ENCODE measurements at regions not wholly inside any gene's neighbourhood (a gene's known extent, or its start where the extent isn't known, plus 50 kb on each side); places are given as distances from the start of the nearest gene placed in this dataset.
"Not testable (repeated sequence)": the region's sequence is repeated elsewhere in the genome, so short reads cannot be mapped to it uniquely, and the experiment has no call there.

DNA sequence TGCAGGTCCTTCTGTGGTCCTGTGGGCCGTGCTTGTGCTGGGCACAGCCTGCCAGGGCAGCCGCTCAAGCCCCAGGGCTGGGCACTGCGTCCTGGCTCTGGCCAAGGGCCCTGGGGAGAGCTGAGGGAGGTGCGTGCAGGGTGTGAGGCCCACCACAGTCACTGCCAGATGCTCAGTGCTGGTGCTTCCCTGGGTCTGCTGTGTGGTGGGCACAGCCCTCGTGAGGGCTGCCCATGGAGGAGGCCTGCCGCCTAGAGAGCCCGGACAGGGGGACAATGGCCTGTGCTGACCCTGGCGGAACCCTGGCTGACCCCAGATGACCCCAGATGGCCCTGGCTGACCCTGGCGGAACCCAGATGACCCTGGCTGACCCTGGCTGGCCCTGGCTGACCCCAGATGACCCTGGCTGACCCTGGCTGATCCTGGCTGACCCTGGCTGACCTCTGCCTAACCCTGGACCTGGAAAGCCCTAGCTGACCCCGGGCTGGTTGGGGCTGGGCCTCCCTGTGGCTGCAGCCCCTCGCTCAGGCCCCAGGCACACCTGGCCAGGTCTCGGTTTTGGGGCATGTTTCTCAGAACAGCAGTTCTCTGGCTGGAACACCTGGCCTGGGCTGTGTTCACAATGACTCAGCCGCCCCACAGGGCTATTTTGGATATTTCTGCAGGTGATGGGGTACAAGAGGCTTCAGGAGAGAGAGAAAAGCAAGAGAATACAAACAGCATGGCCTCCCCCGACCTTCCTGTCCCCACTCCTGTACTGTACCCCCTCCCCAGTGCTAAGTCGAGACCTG is 55.4 kb downstream of the TMEM121 start:
- no peak for DNase-seq

GRCh38 chr14:105582639-105583038 is 56.3 kb downstream of the TMEM121 start:
- DNase-seq: no peak

DNA sequence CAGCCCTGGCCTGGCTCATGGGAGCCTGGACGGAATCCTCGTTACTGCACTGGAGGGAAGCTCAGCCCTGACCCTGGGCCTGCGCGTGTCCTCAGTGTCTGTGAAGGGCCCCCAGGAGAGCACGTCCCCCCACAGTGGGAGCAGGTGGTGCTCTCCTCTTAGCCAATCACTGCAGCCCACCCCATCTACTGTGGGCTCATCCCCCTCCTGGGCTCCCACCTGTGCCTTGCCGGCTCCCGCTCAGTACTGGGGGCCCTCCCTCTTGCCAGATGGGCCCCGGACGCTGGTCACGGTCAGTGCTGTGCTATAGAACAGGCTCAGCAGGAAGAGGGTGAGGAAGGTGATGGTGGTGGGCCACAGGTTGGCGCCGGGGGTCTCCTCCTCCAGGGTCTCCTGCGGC is 57.5 kb downstream of the TMEM121 start:
- DNase-seq: not testable (repeated sequence)

GRCh38 chr14:105585290-105585689 is 58.9 kb downstream of the TMEM121 start:
- not testable (repeated sequence) for DNase-seq

DNA sequence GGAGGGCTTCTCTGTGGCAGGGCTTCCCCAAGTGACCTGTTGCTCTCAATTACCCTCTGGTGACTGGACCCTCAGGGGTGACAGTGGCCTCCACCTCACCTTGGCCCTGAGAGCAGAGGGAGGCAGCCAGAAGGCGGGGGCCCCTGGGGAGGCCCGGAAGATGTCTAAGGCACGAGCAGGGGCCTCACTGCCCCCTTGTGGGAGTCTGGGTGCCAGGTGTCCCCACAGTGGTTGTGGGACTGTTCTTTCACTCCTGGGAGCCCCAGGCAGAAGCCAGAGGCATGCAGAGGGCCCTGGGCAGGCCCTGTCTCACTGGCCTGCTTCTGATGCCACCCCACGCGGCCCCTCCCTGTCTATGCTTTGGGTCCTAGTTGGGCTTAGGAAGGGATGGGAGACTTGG is 59.3 kb downstream of the TMEM121 start:
- DNase-seq: not testable (repeated sequence)

DNA sequence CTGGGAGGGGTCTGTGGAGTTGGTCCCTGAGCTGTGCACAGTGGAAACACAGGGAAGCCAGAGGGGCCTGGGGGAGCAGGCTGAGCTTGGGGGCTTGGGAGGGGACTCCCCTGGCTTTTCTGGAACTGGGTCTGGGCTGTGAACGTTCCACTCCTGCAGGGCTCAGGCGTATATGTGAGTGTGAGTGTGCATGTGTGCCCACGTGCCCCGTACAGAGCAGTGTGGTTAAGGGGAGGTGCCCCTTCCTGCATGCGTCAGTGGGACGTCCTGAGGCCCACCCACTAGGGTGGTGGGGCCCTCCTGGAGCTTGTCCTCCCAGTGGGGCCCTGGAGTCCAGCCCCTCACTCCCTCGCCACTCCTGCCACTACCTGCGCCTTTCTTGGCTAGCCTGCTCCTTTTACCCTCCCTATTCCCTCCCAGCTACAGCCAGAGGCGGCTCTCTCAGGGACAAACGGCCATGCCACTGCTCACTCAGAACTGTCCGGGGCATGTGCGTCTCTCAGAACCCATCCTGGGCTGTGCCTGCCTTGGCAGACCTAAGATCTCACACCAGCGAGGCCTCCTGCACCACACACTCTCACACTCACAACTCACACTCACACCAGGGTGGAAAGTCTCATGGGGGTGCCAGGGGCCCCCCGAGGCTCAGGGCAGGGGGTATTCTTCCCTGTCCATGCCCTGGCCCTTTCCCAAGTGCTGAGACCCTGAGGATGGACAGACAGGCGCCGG is 59.9 kb downstream of the TMEM121 start:
- DNase-seq: not testable (repeated sequence)

- not testable (repeated sequence) for DNase-seq
Observed at GRCh38 chr14:105587034-105587433, 60.7 kb downstream of the TMEM121 start.

DNA sequence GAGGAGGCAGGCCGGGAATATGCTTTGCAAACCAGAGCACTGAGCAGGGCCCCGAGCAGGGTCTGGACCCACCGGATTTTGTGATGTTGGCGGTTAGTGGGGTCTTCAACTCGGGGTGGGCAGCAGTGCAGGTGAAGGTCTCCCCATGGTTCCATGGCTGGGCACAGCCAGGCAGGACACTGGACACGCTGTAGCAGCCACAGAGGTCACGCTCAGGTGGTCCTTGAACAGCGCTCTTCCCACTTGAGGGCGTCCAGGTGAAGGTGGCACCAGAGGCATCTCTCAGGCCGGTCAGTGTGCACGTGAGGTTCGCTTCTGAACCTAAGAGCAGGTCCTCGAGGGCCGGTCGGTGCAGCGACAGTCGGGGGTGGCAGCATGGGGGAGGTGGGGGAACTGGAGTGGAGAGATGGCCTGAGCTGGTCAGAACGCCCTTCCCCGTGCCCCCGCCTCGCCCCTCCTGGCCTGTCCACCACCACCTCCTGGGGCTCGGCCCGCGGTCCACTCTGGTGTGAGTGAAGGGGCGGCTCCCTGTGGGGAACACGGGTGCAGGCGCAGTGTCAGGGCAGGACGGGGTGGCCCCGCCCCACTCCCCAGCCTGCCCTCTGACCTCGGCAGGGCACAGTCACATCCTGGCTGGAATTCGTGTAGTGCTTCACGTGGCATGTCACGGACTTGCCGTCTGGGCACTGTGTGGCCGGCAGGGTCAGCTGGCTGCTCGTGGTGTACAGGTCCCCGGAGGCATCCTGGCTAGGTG is 61.3 kb downstream of the TMEM121 start:
- not testable (repeated sequence) for DNase-seq

DNA sequence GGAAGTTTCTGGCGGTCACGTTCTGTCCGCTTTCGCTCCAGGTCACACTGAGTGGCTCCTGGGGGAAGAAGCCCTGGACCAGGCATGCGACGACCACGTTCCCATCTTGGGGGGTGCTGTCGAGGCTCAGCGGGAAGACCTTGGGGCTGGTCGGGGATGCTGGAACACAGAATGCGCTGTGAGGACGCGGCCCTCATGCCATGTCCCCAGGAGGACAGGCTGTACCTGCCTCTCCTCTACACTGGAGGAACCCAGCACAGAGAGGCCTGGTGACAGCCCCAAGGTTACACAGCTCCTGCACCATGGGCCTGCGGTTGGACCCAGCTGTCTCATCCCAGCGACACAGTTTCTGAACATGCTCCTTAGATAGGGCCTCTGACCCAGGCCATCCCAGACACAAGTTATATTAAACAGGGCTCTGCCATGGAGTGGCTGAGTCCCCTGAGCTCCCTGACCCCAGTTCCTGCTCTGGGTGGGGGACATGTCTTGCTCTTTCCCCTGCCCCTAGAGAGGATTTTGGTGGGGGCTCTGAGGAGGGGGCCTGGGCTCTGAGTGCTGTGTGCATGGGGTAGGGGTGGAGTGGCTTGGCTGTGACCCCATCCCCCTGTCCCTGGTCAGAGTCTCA is 62.0 kb downstream of the TMEM121 start:
- no peak for DNase-seq

GRCh38 chr14:105589161-105589925 is 63.0 kb downstream of the TMEM121 start:
- no peak for DNase-seq

GRCh38 chr14:105589926-105590185 is 63.5 kb downstream of the TMEM121 start:
- not testable (repeated sequence) for DNase-seq

DNA sequence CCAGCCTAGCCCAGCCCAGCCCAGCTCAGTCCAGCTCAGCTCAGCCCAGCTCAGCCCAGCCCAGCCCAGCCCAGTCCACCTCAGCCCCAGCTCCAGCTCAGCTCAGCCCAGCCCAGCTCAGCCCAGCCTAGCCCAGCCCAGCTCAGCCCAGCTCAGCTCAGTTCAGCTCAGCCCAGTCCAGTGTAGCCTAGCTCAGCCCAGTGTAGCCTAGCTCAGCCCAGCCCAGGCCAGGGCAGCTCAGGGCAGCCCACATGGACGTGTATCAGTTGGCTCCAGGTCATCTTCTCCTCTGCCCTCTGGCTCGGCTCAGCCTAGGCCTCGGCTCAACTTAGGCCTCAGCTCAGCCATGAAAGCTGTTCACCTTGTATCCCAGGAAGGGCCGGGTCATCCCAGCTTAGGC is 64.7 kb downstream of the TMEM121 start:
- DNase-seq: no peak

DNA sequence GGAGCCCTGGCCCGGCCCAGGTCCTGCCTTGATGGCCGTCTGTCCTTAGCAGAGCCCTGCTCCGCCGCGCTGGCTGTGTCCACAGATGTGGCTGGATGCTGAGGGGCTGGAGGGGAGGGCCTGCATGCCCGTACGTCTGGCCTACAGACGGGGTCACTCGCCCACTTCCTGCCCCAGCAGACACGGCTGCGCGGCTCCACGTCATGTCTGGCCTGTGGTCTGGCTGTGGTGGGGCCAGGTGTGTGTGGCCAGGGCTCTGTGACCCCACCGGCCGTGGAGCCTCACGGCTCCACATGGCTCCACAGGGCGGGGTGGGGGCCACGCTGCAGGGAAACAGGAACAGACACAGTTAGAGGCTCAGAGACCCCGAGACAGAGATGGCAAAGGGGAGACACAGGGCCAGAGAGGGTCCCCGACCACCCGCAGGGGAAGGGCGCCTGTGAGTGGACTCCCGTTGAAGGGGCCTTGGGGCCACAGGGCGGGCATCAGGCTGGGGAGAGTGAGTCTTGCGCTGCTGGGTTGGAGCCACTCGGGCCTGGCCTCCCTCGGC is 65.5 kb downstream of the TMEM121 start:
- not testable (repeated sequence) for DNase-seq

DNA sequence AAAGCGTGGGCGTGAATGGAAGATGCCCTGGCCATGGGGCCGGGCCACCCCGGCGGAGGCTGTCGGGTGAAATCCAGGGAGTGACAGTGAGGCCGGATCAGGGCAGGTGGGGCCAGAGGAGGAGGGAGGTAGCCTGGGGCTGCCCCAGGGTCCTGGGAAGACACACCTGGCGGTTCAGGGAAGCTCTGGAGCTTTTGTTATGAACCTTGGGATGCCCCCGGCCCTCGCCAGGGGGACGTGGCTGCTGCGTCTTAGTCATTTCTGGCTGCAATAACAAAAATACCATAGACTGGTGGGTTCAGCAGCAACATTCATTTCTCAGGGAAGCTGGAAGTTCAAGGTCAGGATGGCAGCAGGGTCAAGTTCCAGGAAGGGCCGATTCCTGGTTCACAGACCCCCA is 66.3 kb downstream of the TMEM121 start:
- DNase-seq: not testable (repeated sequence)

GRCh38 chr14:105595346-105595745 is 69.0 kb downstream of the TMEM121 start:
- not testable (repeated sequence) for DNase-seq

DNA sequence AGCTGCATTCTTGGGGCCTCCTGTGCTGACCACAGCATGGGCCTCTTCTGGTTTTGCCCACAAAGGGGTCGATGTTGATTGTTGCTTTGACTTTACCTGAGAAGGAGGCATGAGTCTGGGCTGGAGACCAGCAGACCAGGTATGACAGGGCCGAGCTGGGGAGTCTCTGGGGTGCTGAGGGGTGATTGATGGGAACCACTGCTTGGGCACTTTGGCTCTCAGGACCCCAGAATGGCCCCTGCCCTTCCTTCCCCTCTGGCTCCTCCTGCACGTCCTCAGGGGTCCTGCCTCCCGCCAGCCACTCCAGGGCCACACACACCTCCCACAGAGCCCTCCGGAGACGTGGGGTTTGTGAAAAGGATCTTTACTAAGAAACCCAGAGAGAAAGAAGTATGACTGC is 70.0 kb downstream of the TMEM121 start:
- not testable (repeated sequence) for DNase-seq

DNA sequence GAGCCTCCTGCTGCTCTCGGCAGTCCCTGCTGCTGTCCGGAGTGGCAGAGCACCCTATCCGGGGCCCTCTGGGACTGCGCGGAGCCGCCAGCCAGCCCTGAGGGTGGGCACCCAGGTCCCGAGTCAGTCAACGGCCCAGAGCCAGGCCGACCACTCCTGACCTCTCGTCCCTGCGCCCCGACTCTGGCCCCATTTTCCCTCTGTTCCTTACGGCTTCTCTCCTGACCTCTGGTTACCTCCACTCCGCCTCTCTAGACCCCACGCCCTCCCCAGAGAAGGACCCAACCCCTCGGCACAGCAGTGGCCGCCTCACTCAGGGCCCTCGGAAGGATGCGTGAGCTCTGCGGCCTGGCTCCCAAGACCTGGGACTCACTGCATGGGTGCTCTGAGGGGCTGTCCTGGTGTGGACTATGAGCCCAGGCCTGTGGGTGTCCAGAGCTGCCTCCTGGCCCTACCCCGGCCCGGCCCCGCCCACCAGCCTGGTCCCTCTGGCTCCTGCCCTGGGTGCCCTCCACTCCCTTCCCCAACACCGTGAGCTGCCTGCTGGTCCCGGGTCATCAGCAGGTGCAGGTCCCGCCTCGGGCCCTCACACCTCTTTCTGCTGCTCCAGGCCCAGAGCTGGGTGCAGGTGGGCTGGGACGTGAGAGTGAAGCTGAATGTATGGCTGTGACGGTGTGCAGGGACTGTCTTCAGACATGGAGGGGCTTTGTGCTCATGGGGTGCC is 71.8 kb downstream of the TMEM121 start:
- not testable (repeated sequence) for DNase-seq

DNA sequence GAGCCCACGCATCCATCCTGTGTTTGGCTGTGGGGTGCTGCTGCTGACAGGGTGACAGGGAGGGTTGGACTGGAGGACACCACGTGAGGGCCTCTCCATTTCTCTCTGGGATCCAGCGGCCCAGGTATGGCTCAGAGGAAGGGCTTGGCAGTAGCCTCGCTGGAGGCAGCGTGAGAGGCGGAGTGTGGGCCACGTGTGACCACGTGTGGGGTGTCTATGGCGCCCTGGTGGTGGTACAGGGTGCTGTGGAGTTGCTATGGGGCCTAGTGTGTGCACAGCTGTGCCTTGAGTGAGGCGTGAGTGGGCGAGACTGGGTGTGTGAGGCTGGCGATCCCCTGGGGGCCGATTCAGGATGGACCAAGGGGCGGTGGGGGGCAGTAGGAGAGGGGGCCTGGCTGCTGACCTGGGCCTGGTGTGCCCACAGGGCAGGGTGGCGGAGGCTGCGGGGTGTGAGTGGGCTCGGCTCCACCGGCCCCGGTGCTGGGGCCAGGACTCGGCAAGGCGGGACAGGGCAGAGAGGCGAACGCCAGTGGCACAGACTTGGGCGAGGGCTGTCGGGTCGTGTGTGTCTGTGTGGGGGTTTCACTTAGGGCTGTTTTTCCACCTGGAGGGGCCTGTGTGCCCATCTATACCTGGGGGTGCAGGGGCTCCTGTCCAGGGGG is 72.7 kb downstream of the TMEM121 start:
- not testable (repeated sequence) for DNase-seq

DNA sequence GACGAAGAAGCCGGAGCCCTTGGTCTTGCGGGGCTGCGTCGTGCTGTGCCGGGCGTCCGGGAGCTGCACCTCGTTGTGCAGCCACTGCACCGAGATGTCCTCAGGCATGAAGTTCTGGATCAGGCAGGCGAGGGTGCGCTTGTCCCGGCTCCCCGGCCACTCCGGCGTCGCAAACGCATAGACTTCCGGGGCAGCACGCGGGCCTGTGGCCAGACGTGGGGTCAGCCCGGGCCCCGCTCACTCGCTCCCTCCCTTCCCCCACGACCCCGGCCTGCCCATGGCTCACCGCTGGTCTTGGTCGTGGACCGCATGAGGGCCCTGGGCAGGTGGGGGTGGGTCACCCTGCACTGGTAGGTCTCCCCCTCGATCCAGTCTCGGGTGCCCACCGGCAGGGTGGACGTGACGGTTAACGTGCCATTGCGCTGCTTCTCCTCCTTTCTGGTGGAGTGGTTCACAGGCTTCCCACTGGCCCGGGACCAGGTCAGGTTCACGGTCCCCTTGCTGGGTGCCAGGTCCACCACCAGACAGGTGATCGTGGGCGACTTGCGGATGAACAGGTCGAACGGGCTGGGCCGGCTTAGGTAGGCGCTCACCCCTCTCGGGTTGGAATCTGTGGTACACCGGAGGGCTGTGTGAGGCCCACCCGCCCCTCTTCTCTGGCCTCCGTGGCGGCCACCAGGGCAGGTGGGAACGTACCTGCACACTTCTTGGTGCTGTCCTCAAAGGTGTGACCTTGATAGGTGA is 74.0 kb downstream of the TMEM121 start:
- DNase-seq: not testable (repeated sequence)

- DNase-seq: no peak
Observed at GRCh38 chr14:105600939-105601359, 74.6 kb downstream of the TMEM121 start.
